GM03348 (cell line): ENCODE measurements at regions not wholly inside any gene's neighbourhood (a gene's known extent, or its start where the extent isn't known, plus 50 kb on each side); places are given as distances from the start of the nearest gene placed in this dataset.
A peak's percentile ranks its signal among the peaks of the same experiment; 100 is the strongest.

Experiments used
- DNase-seq: peaks from one replicate; pipeline ENCODE4 v3.0.0; 2012; ENCODE audit warnings: low spot score

- DNase-seq = peak; percentile 53
Observed at GRCh38 chr4:52234561-52235440, 183.7 kb downstream of the SPATA18 start.

- no peak for DNase-seq
Observed at GRCh38 chr4:52235552-52236201, 184.6 kb downstream of the SPATA18 start.

DNA sequence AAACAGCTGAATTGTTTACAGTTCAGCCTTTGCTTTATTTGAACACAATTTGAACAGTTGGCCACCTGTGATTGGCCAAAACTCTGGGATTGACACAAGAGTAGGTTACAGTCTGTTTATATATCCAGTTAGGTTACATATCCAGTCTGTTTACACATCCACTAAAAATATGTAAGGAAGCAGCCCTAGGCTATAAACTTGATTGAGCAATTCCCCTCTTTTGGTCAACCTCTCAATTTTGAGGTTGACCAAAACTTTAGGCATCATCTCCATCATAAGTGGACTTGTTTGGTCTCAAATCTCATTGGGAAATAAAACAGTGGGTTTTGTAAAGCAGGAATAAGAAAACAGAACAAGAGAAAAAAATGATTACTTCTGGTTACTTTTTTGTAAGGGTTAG, 190.8 kb downstream of the SPATA18 start:
- DNase-seq = no peak

- no peak for DNase-seq
Observed at GRCh38 chr4:52243367-52243766, 192.3 kb downstream of the SPATA18 start.

DNA sequence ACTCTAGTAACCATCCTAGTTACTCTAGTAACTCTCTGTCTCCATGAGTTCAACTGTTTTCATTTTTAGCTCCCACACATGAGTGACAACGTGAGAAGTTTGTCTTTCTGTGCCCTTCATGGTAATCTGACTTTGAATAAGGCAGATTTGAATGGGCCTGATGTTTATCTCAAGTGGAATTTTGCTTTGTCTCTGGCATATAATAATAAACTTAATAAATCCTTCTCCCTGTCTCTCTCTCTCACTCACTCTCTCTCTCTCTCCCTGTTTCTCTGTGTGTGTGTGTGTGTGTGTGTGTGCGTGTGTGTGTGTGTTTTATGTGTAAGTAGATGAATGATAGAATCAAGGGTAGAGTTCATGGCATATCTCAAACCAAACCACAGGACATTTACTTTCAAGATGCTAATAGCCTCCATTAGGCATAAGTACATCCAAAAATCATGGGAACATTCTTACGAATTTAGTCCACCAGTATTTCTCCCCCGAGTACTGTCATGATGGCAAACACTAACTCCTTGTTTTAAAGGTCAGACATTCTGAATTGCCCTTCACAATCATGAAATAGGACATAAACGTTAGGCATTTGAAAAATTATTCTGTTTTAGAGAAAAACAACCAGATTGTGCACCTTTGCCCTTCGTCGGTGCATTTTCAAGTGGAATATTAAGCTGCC, 193.1 kb downstream of the SPATA18 start:
- DNase-seq = no peak

DNA sequence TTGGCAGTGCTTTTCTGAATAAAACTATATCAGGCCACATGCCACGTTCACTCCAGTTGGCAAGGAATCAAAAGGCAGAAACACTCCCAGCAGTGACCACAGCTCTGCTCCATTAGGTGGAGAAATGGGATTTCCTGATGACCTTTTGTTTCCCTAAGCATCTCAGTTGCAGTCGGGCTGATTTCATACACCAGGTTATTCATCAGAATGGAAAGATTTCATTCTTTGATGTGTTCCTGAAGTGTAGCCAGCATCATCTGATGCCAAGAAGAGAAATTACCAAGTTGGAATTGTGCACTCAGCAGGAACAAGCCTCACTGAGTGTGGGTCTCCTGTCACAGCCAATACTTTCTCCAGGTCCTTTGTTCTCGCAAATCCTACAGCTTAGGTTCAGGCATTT, 193.7 kb downstream of the SPATA18 start:
- DNase-seq = no peak

DNA sequence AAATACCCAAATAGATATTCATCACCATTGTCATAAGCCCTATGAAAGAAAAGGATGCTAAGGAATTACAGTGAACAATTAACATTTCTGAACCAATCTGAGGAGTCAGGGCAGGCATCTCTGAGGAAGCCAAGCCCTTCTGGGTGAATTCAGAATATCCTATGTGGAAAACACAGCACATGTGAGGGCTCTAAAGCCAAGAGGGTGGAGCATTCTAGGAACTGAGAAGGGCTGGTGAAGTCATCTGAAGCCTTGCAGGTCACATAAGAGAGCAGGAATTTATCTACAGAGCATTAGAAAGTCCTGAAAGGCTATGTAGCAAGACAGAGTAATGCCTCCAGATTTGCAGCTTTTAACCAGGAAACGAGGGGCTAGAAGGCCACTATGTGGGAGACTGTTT, 195.7 kb downstream of the SPATA18 start:
- DNase-seq = no peak

DNA sequence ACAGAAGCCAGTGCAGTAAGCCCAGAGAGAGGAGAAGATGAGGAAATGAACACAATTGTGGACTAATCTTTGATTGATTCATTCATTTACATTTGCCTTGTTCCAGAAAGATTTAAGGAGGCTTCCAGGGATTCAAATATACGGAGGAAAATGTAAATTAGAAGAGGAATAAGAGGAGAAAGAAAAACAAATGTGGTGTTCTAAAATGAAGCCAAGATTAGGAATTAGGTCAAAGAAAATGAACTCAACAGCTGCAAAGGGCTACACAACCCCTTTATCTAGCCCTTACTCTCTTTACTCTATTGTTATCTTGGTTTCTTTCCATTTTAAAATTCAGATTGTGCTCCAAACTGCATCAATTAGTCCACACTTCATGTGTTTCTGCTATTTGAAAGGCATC, 196.8 kb downstream of the SPATA18 start:
- no peak for DNase-seq

DNA sequence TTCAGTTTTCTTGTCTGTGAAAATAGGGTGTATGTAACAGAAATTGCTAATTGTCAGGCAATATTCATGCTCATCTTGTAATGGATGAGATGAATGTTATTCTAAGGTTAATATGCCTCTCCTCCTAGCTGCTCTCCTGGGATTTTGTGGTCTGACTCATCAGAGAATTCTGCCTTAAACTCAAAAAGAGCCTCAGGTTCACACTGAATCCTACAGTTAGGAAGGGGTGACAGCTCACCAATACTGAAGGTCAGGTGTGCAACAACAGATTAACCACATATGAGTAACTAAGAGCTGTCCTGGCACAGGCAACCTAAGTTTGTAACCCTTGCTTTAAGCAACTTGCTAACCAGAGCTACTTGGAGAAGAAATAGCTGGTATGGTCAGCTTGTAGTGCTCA, 197.7 kb downstream of the SPATA18 start:
- no peak for DNase-seq

- DNase-seq = no peak
Observed at GRCh38 chr4:52249581-52249980, 198.5 kb downstream of the SPATA18 start.

DNA sequence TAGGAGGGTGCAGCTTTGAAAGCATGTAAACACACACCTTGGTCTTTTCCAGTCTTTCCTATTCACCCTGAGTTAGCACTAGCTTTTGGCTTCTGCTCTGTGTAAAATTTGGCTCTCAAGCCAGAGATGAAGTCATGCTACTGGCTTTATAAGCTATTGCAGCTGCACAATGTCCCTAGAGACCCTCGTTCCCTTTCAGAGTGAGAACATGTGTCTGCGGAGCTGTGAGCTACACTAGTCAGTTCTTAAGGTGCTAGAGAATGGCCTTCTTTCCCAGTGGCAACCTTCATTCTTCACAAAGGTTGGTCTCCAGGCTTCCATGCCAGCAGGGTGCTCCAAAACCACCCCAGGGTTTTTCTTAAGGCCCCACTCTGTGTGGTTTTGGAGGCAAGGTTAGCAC, 199.1 kb downstream of the SPATA18 start:
- no peak for DNase-seq

DNA sequence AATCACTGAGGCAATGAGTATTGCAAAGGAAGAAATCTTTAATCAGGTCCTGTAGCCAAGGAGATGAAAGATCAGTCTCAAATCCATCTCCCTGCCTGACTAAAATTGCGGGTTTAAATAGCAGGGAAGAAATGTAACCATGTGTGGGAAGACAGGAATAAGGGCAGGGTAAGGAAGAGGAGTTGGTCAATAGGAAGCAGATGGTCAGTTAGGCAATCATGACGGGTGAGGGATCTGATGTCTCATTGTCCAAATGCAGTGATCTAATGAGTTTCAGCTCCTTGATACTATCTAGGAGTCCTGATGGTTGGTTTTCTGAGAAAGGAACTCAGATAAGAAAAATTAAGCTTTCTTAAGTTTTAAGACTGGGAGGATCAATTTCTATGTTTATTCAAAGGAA, 200.8 kb downstream of the SPATA18 start:
- DNase-seq = no peak

DNA sequence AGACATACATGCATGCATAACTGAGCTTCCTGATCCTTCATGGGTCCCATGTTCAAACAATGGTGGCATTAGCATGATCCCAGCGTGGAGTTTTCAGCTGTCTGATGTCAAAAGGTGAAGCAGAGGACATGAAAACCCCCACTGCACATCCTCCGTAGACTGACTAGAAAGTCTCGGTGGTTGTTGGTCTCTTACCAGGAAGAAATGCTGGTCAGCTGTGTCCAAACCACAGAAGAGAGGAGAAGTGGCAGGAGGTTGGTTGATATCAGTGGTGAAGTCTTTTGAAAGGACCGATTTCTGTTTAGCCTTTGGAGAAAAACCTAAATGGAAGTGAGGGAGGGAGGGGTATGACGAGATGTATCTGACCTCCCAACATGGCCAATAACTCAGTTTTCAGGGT, 201.9 kb downstream of the SPATA18 start:
- DNase-seq = no peak

DNA sequence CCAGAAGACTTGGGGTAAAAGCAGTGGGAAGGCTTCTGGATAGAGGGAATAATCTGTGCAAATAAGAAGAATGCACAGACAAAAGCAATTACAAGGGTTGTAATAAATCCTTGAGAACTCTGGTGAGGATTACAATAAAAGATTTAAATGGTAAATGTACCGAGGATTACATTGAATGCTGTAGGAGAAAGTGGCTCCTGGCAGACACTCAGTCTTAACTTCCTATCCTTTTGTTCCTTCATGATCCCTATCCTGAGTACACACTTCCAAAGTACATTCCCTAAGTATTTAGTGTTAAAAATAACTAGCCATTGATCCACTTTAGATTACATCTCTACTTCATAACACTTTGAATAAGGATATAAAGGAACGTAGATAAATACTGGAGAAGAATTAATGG, 205.4 kb downstream of the SPATA18 start:
- no peak for DNase-seq

DNA sequence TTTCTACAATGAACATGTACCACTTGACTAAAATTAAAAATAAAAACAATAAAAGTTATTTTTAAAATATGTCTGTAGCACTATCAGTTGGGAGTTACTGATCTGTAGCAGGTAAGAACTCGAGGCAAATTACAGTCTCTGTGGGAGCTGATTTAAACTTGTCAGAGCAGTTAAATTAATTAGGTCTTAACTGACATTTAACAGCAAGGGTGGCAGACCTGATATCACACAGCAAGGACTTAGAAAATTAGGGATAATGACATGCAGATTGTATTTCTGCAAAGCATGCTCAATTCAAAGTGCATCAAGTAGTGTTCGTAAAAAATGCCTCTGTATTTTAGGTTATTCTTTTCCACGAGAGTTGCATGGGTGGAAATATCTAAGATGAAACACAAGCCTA, 208.9 kb downstream of the SPATA18 start:
- no peak for DNase-seq

GRCh38 chr4:52260514-52261210, 209.6 kb downstream of the SPATA18 start:
- no peak for DNase-seq

GRCh38 chr4:52263607-52264006, 212.5 kb downstream of the SPATA18 start:
- no peak for DNase-seq

GRCh38 chr4:52265781-52266525, 214.8 kb downstream of the SPATA18 start:
- DNase-seq = no peak

DNA sequence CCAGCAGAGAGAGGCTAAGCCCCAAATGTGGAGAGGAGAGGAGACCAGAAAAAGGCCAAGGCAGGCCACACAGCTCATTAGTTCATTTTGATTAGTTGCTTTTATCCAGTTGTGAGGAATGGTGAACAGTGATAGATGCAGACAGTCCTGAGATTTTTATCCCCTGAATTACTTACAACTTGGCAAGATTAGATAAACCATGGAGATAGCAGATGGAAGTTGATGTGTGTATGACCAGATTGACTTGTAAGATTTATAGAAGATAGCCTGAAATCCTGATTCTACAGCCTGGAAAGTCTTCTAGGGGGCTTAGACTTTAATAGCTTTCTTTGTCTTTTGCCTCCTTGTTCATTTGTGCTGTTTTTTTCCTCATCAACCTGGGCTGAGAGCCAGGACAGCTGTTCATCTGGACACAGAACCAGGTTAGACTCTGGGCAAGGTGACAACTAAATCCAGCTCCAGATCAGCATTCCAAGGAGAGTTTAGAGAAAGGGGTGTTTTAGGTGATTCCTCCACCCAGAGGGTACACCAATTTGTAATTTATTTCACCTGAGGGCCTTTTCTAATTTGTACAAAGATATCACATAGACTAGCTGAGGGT, 215.5 kb downstream of the SPATA18 start:
- DNase-seq = no peak

- DNase-seq = no peak
Observed at GRCh38 chr4:52269761-52270160, 218.7 kb downstream of the SPATA18 start.

- DNase-seq = no peak
Observed at GRCh38 chr4:52273885-52274284, 222.8 kb downstream of the SPATA18 start.
